ENCODE measurements at regions not wholly inside any gene's neighbourhood (a gene's known extent, or its start where the extent isn't known, plus 50 kb on each side); places are given as distances from the start of the nearest gene placed in this dataset.
"Not testable (repeated sequence)": the region's sequence is repeated elsewhere in the genome, so short reads cannot be mapped to it uniquely, and the experiment has no call there.

GRCh38 chr2:142678164-142678563 lies 199.3 kb upstream of the KYNU start:
- DNase-seq (no peak), ATAC-seq (no peak)
- intact Hi-C loops (cut with DNase I, micrococcal nuclease), result no loop called here

GRCh38 chr2:142675398-142675797 lies 202.1 kb upstream of the KYNU start:
- ATAC-seq (no peak), DNase-seq (no peak)
- intact Hi-C loops (cut with DNase I, micrococcal nuclease), result no loop called here

- ATAC-seq, result no peak
These were observed 203.6 kb upstream of the KYNU start for GRCh38 chr2:142673836-142674235.

GRCh38 chr2:142672698-142673097 lies 204.8 kb upstream of the KYNU start:
- no peak for ATAC-seq
- DNase-seq, result no peak
- intact Hi-C loops (cut with DNase I, micrococcal nuclease), result no loop called here

More at GRCh38 chr2:142673836-142674235, 203.6 kb upstream of the KYNU start:
- no peak for DNase-seq
- intact Hi-C loops (cut with DNase I, micrococcal nuclease), result no loop called here

GRCh38 chr2:142670362-142670761 lies 207.1 kb upstream of the KYNU start:
- intact Hi-C loops (cut with DNase I, micrococcal nuclease), result no loop called here
- DNase-seq, result no peak
- no peak for ATAC-seq

- DNase-seq, result no peak
- intact Hi-C loops (cut with DNase I, micrococcal nuclease), result no loop called here
These were observed 209.0 kb upstream of the KYNU start for GRCh38 chr2:142668420-142668819.

GRCh38 chr2:142665241-142665640 lies 212.2 kb upstream of the KYNU start:
- ATAC-seq, result no peak
- no peak for DNase-seq
- intact Hi-C loops (cut with DNase I, micrococcal nuclease), result no loop called here

More at GRCh38 chr2:142668420-142668819, 209.0 kb upstream of the KYNU start:
- ATAC-seq, result no peak

- ATAC-seq (no peak), DNase-seq (no peak)
- intact Hi-C loops (cut with DNase I, micrococcal nuclease), result no loop called here
These were observed 226.9 kb upstream of the KYNU start for GRCh38 chr2:142650601-142651000.

- intact Hi-C loops (cut with DNase I, micrococcal nuclease), result no loop called here
- DNase-seq (no peak), ATAC-seq (no peak)
These were observed 227.9 kb upstream of the KYNU start for GRCh38 chr2:142649581-142649980.

- ATAC-seq, result no peak
These were observed 234.8 kb upstream of the KYNU start for GRCh38 chr2:142642650-142643049.

GRCh38 chr2:142629193-142629592 lies 248.3 kb upstream of the KYNU start:
- DNase-seq (no peak), ATAC-seq (no peak)
- intact Hi-C loops (cut with DNase I, micrococcal nuclease), result no loop called here

More at GRCh38 chr2:142642650-142643049, 234.8 kb upstream of the KYNU start:
- intact Hi-C loops (cut with DNase I, micrococcal nuclease), result no loop called here
- DNase-seq, result no peak

GRCh38 chr2:142621287-142621686 lies 256.2 kb upstream of the KYNU start:
- DNase-seq (no peak), ATAC-seq (no peak)
- intact Hi-C loops (cut with DNase I, micrococcal nuclease), result no loop called here

GRCh38 chr2:142617461-142617860 lies 260.0 kb upstream of the KYNU start:
- DNase-seq, result no peak
- intact Hi-C loops (cut with DNase I, micrococcal nuclease), result no loop called here
- no peak for ATAC-seq

- intact Hi-C loops (cut with DNase I, micrococcal nuclease), result no loop called here
- no peak for ATAC-seq
- DNase-seq, result no peak
These were observed 261.6 kb upstream of the KYNU start for GRCh38 chr2:142615876-142616275.

- intact Hi-C loops (cut with DNase I, micrococcal nuclease); ATAC-seq; DNase-seq: not testable (repeated sequence)
These were observed 264.3 kb upstream of the KYNU start for GRCh38 chr2:142613193-142613592.

- intact Hi-C loops (cut with DNase I, micrococcal nuclease), result no loop called here
- ATAC-seq, result no peak
- no peak for DNase-seq
These were observed 272.0 kb upstream of the KYNU start for GRCh38 chr2:142605421-142605820.

- intact Hi-C loops (cut with DNase I, micrococcal nuclease), result no loop called here
- DNase-seq, result no peak
- ATAC-seq, result no peak
These were observed 273.7 kb upstream of the KYNU start for GRCh38 chr2:142603759-142604158.

- intact Hi-C loops (cut with DNase I, micrococcal nuclease), result no loop called here
- no peak for ATAC-seq
- DNase-seq, result no peak
These were observed 275.0 kb upstream of the KYNU start for GRCh38 chr2:142602418-142602989.

- intact Hi-C loops (cut with DNase I, micrococcal nuclease), result no loop called here
- ATAC-seq (no peak), DNase-seq (no peak)
These were observed 275.7 kb upstream of the KYNU start for GRCh38 chr2:142601794-142602193.

- intact Hi-C loops (cut with DNase I, micrococcal nuclease), result no loop called here
- no peak for ATAC-seq
These were observed 278.0 kb upstream of the KYNU start for GRCh38 chr2:142599504-142599903.

GRCh38 chr2:142598846-142599245 lies 278.6 kb upstream of the KYNU start:
- no peak for DNase-seq
- intact Hi-C loops (cut with DNase I, micrococcal nuclease), result no loop called here
- no peak for ATAC-seq

More at GRCh38 chr2:142599504-142599903, 278.0 kb upstream of the KYNU start:
- DNase-seq, result no peak
